Panc1 (cell line): ENCODE measurements at regions not wholly inside any gene's neighbourhood (a gene's known extent, or its start where the extent isn't known, plus 50 kb on each side); places are given as distances from the start of the nearest gene placed in this dataset.

Source experiments
- ATAC-seq: fragments of 200-7000 bp; cut with Tn5 transposase; 2 replicates; pipeline ENCODE4 v1.9.1; 2020; ENCODE audit warnings: mild to moderate bottlenecking, moderate library complexity
- BruUV-seq: library from RNA; stranded (reverse); fragments of 400-500 nt; replicated peaks from 2 replicates; lab custom pipeline; 2021; lab: Mats Ljungman, UMichigan
- CTCF ChIA-PET: fragments of 300-600 bp; sonication (Branson Sonifier 250); formaldehyde crosslinking; loops from one replicate; lab custom pipeline; 2022; ENCODE audit warnings: antibody characterized with exemption; lab: Charles Lee
- POLR2A ChIA-PET: fragments of 300-600 bp; sonication (Branson Sonifier 250); formaldehyde crosslinking; loops from one replicate; lab custom pipeline; 2022; ENCODE audit warnings: antibody characterized with exemption; lab: Charles Lee
- DNase-seq: peaks from one replicate; pipeline ENCODE4 v3.0.0-alpha.2; 2010; ENCODE audit warnings: low read depth, low spot score
- H3K27ac ChIP-seq: 2 replicates; pipeline ENCODE4 v1.5.1; 2011; ENCODE audit warnings: mild to moderate bottlenecking, low read length, inconsistent platforms
- H3K27me3 ChIP-seq: fragments of 200-500 bp; sonication (Bioruptor generic); 2 replicates; pipeline ENCODE4 v1.6.0; 2014; ENCODE audit warnings: low read length, inconsistent platforms; ENCODE audit not compliant: control insufficient read depth, insufficient read depth
- H3K36me3 ChIP-seq: fragments of 200-500 bp; sonication (Bioruptor generic); 2 replicates; pipeline ENCODE4 v1.5.1; 2014; ENCODE audit warnings: inconsistent platforms, mild to moderate bottlenecking, low read length, moderate library complexity; ENCODE audit not compliant: control insufficient read depth, insufficient read depth
- H3K4me1 ChIP-seq: 2 replicates; pipeline ENCODE4 v1.5.1; 2011; ENCODE audit warnings: inconsistent platforms, mild to moderate bottlenecking, low read length, moderate library complexity; ENCODE audit not compliant: control insufficient read depth, insufficient read depth
- H3K4me3 ChIP-seq, 2 experiments: 2 replicates each; pipeline ENCODE4 v1.5.1; 2011 to 2012; ENCODE audit warnings: low read depth in 2 of 2, low read length in 2 of 2, mild to moderate bottlenecking in 2 of 2, inconsistent platforms in 1 of 2, moderate library complexity in 1 of 2
- H3K9me3 ChIP-seq: fragments of 200-500 bp; sonication (Bioruptor generic); 2 replicates; pipeline ENCODE4 v1.5.1; 2014; ENCODE audit warnings: low read depth, mild to moderate bottlenecking, inconsistent platforms, low read length, moderate library complexity; ENCODE audit not compliant: control insufficient read depth, insufficient read depth
- CTCF ChIP-seq: fragments of 450-650 bp; IDR thresholded peaks from 2 replicates; pipeline ENCODE4 v1.5.1; 2017; ENCODE audit warnings: mild to moderate bottlenecking
- POLR2AphosphoS5 ChIP-seq: IDR thresholded peaks from 2 replicates; pipeline ENCODE4 v1.6.1; 2012; ENCODE audit warnings: mild to moderate bottlenecking, low read depth, low read length, moderate library complexity
- SIN3A ChIP-seq: IDR thresholded peaks from 2 replicates; pipeline ENCODE4 v1.6.1; 2012; ENCODE audit warnings: low read depth, mild to moderate bottlenecking, low read length, moderate library complexity, borderline replicate concordance; ENCODE audit not compliant: insufficient read depth
- TCF7L2 ChIP-seq: IDR thresholded peaks from 2 replicates; pipeline ENCODE4 v1.6.1; 2011; ENCODE audit warnings: mild to moderate bottlenecking, low read depth, low read length, inconsistent platforms
- in situ Hi-C: cut with HindIII; loops from 2 replicates; pipeline ENCODE4 v1.10.0; 2016; ENCODE audit warnings: low sequenced_read_pairs, low pct_unique_long_range_greater_than_20kb
- intact Hi-C: fragments of 100-400 bp; cut with micrococcal nuclease; formaldehyde crosslinking; loops from one replicate; pipeline ENCODE4 v1.10.0; 2022; ENCODE audit not compliant: unreplicated experiment
- TF ChIP-seq, protein P1 (sequence below), 2 experiments: IDR thresholded peaks; 2 replicates each; pipeline ENCODE4 v1.6.1; 2011 to 2012; ENCODE audit warnings: low read depth in 2 of 2, control low read depth in 1 of 2, low read length in 1 of 2, mild to moderate bottlenecking in 1 of 2, moderate library complexity in 1 of 2; ENCODE audit not compliant: insufficient read depth in 1 of 2

DNA sequence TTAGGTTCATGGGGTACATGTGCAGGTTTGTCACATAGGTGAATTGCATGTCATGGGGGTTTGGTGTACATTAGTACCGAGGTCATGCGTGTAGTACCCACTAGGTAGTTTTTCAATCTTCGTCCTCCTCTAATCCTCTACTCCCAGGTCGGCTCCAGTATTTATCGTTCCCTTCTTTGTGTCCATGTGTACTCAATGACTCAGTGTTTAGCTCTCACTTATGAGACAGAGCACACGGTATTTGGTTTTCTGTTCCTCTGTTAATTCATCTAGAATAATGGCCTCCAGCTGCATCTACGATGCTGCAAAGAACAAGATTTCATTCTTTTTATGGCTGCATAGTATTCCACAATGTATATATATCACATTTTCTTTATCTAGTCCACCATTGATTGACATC, 850.9 kb upstream of the MDGA2 start:
- intact Hi-C loops, result no loop called here
- ChIA-PET CTCF (no interaction called here), POLR2A (no interaction called here)
- ATAC-seq, result no peak
- no peak for TF ChIP-seq TCF7L2
- no peak for TF ChIP-seq POLR2AphosphoS5
- TF ChIP-seq CTCF, result no peak
- no peak for TF ChIP-seq SIN3A
- TF ChIP-seq, protein P1, sequence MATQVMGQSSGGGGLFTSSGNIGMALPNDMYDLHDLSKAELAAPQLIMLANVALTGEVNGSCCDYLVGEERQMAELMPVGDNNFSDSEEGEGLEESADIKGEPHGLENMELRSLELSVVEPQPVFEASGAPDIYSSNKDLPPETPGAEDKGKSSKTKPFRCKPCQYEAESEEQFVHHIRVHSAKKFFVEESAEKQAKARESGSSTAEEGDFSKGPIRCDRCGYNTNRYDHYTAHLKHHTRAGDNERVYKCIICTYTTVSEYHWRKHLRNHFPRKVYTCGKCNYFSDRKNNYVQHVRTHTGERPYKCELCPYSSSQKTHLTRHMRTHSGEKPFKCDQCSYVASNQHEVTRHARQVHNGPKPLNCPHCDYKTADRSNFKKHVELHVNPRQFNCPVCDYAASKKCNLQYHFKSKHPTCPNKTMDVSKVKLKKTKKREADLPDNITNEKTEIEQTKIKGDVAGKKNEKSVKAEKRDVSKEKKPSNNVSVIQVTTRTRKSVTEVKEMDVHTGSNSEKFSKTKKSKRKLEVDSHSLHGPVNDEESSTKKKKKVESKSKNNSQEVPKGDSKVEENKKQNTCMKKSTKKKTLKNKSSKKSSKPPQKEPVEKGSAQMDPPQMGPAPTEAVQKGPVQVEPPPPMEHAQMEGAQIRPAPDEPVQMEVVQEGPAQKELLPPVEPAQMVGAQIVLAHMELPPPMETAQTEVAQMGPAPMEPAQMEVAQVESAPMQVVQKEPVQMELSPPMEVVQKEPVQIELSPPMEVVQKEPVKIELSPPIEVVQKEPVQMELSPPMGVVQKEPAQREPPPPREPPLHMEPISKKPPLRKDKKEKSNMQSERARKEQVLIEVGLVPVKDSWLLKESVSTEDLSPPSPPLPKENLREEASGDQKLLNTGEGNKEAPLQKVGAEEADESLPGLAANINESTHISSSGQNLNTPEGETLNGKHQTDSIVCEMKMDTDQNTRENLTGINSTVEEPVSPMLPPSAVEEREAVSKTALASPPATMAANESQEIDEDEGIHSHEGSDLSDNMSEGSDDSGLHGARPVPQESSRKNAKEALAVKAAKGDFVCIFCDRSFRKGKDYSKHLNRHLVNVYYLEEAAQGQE (IDR thresholded peaks at IDR 0.05; ENCODE audit: insufficient read depth in 1 of 2, low read depth in 2 of 2, low read length in 1 of 2), result no peak
- Histone ChIP-seq H3K27me3 (no peaks in the 10 kb centered on the region), H3K27ac (no peak overlapping the region), H3K36me3 (no peaks in the 10 kb centered on the region), H3K4me3 (no peak overlapping the region), H3K9me3 (no peaks in the 10 kb centered on the region), H3K4me1 (no peaks in the 10 kb centered on the region)
- in situ Hi-C loops, result no loop called here
- no peak for DNase-seq
- BruUV-seq, result no TSS peak

- H3K9me3 ChIP-seq, result no peaks in the 10 kb centered on the region
- intact Hi-C loops, result no loop called here
- DNase-seq (no peak), ATAC-seq (no peak)
- CTCF ChIA-PET, result no interaction called here
- TF ChIP-seq, protein P1 (IDR thresholded peaks at IDR 0.05; ENCODE audit: insufficient read depth in 1 of 2, low read depth in 2 of 2, low read length in 1 of 2), result no peak
- TF ChIP-seq POLR2AphosphoS5 (no peak), TCF7L2 (no peak), SIN3A (no peak), CTCF (no peak)
- in situ Hi-C loops, result no loop called here
- H3K4me3 ChIP-seq, result no peak overlapping the region
- H3K4me1 ChIP-seq, result no peaks in the 10 kb centered on the region
- no peaks in the 10 kb centered on the region for H3K36me3 ChIP-seq
- POLR2A ChIA-PET, result no interaction called here
- H3K27ac ChIP-seq, result no peak overlapping the region
- H3K27me3 ChIP-seq, result no peaks in the 10 kb centered on the region
- BruUV-seq, result no TSS peak
Observed at GRCh38 chr14:48504921-48505320, 829.5 kb upstream of the MDGA2 start.
